Liver (tissue), 8 donors: ENCODE measurements at regions not wholly inside any gene's neighbourhood (a gene's known extent, or its start where the extent isn't known, plus 50 kb on each side); places are given as distances from the start of the nearest gene placed in this dataset.

Source experiments
- DNase-seq: peaks from one replicate; pipeline ENCODE4 v3.0.0-alpha.2; 2017; ENCODE audit warnings: low spot score
- H3K27ac ChIP-seq, 2 donors: one replicate each; pipeline ENCODE4 v1.7.0; 2013; ENCODE audit warnings: inconsistent platforms in 2 of 2, low read length in 2 of 2, control low read depth in 1 of 2, low read depth in 1 of 2, mild to moderate bottlenecking in 1 of 2
- H3K27me3 ChIP-seq, 4 donors: one replicate each; pipeline versions ENCODE4 v1.6.1 to v1.7.0; 2013; ENCODE audit warnings: low read length in 3 of 4, inconsistent platforms in 1 of 4, mild to moderate bottlenecking in 1 of 4, moderate library complexity in 1 of 4; ENCODE audit not compliant: control insufficient read depth in 4 of 4, insufficient read depth in 4 of 4
- H3K36me3 ChIP-seq, 4 donors: one replicate each; pipeline versions ENCODE4 v1.6.1 to v1.7.0; 2013; ENCODE audit warnings: low read length in 3 of 4, mild to moderate bottlenecking in 3 of 4, low read depth in 1 of 4, moderate library complexity in 1 of 4; ENCODE audit not compliant: control insufficient read depth in 4 of 4, insufficient read depth in 3 of 4
- H3K4me1 ChIP-seq, 4 donors: one replicate each; pipeline versions ENCODE4 v1.6.1 to v1.7.0; 2013; ENCODE audit warnings: low read length in 3 of 4, mild to moderate bottlenecking in 3 of 4, moderate library complexity in 1 of 4; ENCODE audit not compliant: control insufficient read depth in 4 of 4, insufficient read depth in 4 of 4
- H3K4me3 ChIP-seq, 3 donors: one replicate each; pipeline versions ENCODE4 v1.6.1 to v1.7.0; 2013; ENCODE audit warnings: low read length in 3 of 3, control low read depth in 1 of 3, low read depth in 1 of 3, mild to moderate bottlenecking in 1 of 3
- H3K9ac ChIP-seq, 2 donors: one replicate each; pipeline ENCODE4 v1.7.0; 2013; ENCODE audit warnings: low read length in 2 of 2, mild to moderate bottlenecking in 2 of 2, moderate library complexity in 2 of 2, control low read depth in 1 of 2, low read depth in 1 of 2
- H3K9me3 ChIP-seq, 4 donors: one replicate each; pipeline versions ENCODE4 v1.6.1 to v1.7.0; 2013; ENCODE audit warnings: low read length in 3 of 4; ENCODE audit not compliant: control insufficient read depth in 4 of 4
- ATF3 ChIP-seq: IDR thresholded peaks from 2 replicates; pipeline ENCODE4 v1.6.1; 2016; ENCODE audit warnings: antibody characterized with exemption
- CTCF ChIP-seq: fragments of 150-350 bp; IDR thresholded peaks from 2 replicates; pipeline ENCODE4 v1.5.1; 2017; ENCODE audit warnings: improper control_type of control experiment, low read depth, low read length; ENCODE audit not compliant: missing input control
- EGR1 ChIP-seq, 2 donors: IDR thresholded peaks; 2 replicates each; pipeline ENCODE4 v1.6.1; 2016 to 2018; ENCODE audit warnings: antibody characterized with exemption in 2 of 2, low read depth in 2 of 2
- FOXA2 ChIP-seq: IDR thresholded peaks from 2 replicates; pipeline ENCODE4 v1.6.1; 2016; ENCODE audit warnings: antibody characterized with exemption
- GABPA ChIP-seq, 2 donors: IDR thresholded peaks in 1 of 2; conservative IDR thresholded peaks in 1 of 2; 2 replicates each; pipeline ENCODE4 v1.6.1; 2016; ENCODE audit warnings: antibody characterized with exemption in 2 of 2, mild to moderate bottlenecking in 1 of 2, moderate library complexity in 1 of 2
- HNF4A ChIP-seq, 2 donors: conservative IDR thresholded peaks; 2 replicates each; pipeline ENCODE4 v1.6.1; 2016; ENCODE audit warnings: antibody characterized with exemption in 2 of 2, mild to moderate bottlenecking in 2 of 2
- JUND ChIP-seq, 2 donors: IDR thresholded peaks; 2 replicates each; pipeline ENCODE4 v1.6.1; 2016; ENCODE audit warnings: antibody characterized with exemption in 2 of 2
- MAX ChIP-seq: IDR thresholded peaks from 2 replicates; pipeline ENCODE4 v1.6.1; 2016; ENCODE audit warnings: antibody characterized with exemption
- NR2F2 ChIP-seq: IDR thresholded peaks from 2 replicates; pipeline ENCODE4 v1.6.1; 2016; ENCODE audit warnings: antibody characterized with exemption
- RAD21 ChIP-seq, 2 donors: IDR thresholded peaks; 2 replicates each; pipeline ENCODE4 v1.6.1; 2016; ENCODE audit warnings: antibody characterized with exemption in 2 of 2, mild to moderate bottlenecking in 2 of 2
- RXRA ChIP-seq, 2 donors: IDR thresholded peaks; 2 replicates each; pipeline ENCODE4 v1.6.1; 2017 to 2018; ENCODE audit warnings: antibody characterized with exemption in 2 of 2, mild to moderate bottlenecking in 1 of 2
- SP1 ChIP-seq: IDR thresholded peaks from 2 replicates; pipeline ENCODE4 v1.6.1; 2018; ENCODE audit warnings: antibody characterized with exemption, mild to moderate bottlenecking
- TAF1 ChIP-seq: conservative IDR thresholded peaks from 2 replicates; pipeline ENCODE4 v1.6.1; 2016; ENCODE audit warnings: antibody characterized with exemption, mild to moderate bottlenecking
- YY1 ChIP-seq: IDR thresholded peaks from 2 replicates; pipeline ENCODE4 v1.6.1; 2016; ENCODE audit warnings: antibody characterized with exemption, mild to moderate bottlenecking
- ZBTB33 ChIP-seq: IDR thresholded peaks from 2 replicates; pipeline ENCODE4 v1.6.1; 2016; ENCODE audit warnings: antibody characterized with exemption
- WGBS: extraction: QIAGEN DNeasy Blood & Tissue Kit; methylation state at CpG from one replicate; pipeline ENCODE4 v1.1.7; 2013; 5-methylcytosine and 5-hydroxymethylcytosine counted together
- donor health status: healthy.
- donor health status: healthy.
- donor health status: healthy.
- donor health status: healthy.
- donor health status: healthy.

GRCh38 chr2:64391940-64392339 is 62.0 kb upstream of the LGALSL start:
- Histone ChIP-seq H3K4me1 (peaks cover 6 to 37% (median 29%) of the 10 kb centered on the region in 4 donors), H3K4me3 (no peak overlapping the region), H3K9ac (no peak overlapping the region), H3K27me3 (no peaks in the 10 kb centered on the region), H3K9me3 (no peaks in the 10 kb centered on the region), H3K36me3 (no peaks in the 10 kb centered on the region), H3K27ac (peak overlapping the region; percentile 6 to 21)
- TF ChIP-seq GABPA (IDR thresholded peaks at IDR 0.05 in 1 of 2, conservative IDR thresholded peaks at IDR 0.05 in 1 of 2) (no peak), NR2F2 (no peak), ZBTB33 (no peak), YY1 (peak; percentile 28), RXRA (IDR thresholded peaks at IDR 0.05) (peak; percentile 53 to 72), FOXA2 (no peak), TAF1 (no peak), HNF4A (conservative IDR thresholded peaks at IDR 0.05) (peak; percentile 77 to 86), MAX (peak; percentile 34), CTCF (no peak), SP1 (peak; percentile 35), RAD21 (IDR thresholded peaks at IDR 0.05) (peak in 1 of 2 donors; percentile 23), JUND (IDR thresholded peaks at IDR 0.05) (peak; percentile 26 to 35), EGR1 (IDR thresholded peaks at IDR 0.05; ENCODE audit: low read depth in 2 of 2) (peak in 1 of 2 donors; percentile 18), ATF3 (no peak)
- 29% methylated on average over 1 of the region's 1 CpG for WGBS
- DNase-seq, result no peak

- no peak for DNase-seq
- no peak overlapping the region for H3K4me3 ChIP-seq
These were observed 61.4 kb upstream of the LGALSL start for GRCh38 chr2:64392529-64392928.

More at GRCh38 chr2:64392529-64392928, 61.4 kb upstream of the LGALSL start:
- no peaks in the 10 kb centered on the region for H3K27me3 ChIP-seq
- H3K9me3 ChIP-seq, result no peaks in the 10 kb centered on the region
- no peak overlapping the region for H3K9ac ChIP-seq
- H3K36me3 ChIP-seq, result no peaks in the 10 kb centered on the region
- peaks cover 6 to 37% (median 29%) of the 10 kb centered on the region in 4 donors for H3K4me1 ChIP-seq
- TF ChIP-seq ZBTB33 (no peak), JUND (IDR thresholded peaks at IDR 0.05) (no peak), MAX (no peak), RXRA (IDR thresholded peaks at IDR 0.05) (no peak), EGR1 (IDR thresholded peaks at IDR 0.05; ENCODE audit: low read depth in 2 of 2) (no peak), TAF1 (no peak), YY1 (no peak), RAD21 (IDR thresholded peaks at IDR 0.05) (no peak), GABPA (IDR thresholded peaks at IDR 0.05 in 1 of 2, conservative IDR thresholded peaks at IDR 0.05 in 1 of 2) (no peak), FOXA2 (no peak)
- H3K27ac ChIP-seq, result peak overlapping the region in 1 of 2 donors; percentile 6
- WGBS, result 36% methylated on average over 2 of the region's 2 CpGs
